GM03348 (cell line): ENCODE measurements at regions not wholly inside any gene's neighbourhood (a gene's known extent, or its start where the extent isn't known, plus 50 kb on each side); places are given as distances from the start of the nearest gene placed in this dataset.

Source experiments
- DNase-seq: peaks from one replicate; pipeline ENCODE4 v3.0.0; 2012; ENCODE audit warnings: low spot score

DNA sequence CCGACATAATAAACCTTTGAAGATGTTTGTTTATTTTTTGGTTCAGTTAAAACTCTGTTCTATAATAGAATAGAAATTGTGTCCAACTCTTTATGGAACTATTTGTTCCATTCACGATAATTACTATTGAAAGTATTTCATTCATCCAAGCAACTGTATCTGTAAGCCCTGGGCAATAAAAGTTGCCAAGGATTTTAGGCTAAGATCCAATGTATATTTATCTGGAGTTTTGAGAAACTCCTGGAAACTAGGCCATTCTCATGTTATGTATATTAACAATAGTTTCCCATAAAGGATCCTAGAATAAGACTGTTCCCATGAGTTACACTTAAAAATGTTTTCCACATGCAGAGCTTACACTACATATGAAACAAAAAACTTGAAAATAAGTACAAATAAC, 261.6 kb downstream of the SLITRK6 start:
- DNase-seq = no peak

GRCh38 chr13:85536706-85537105, 262.5 kb downstream of the SLITRK6 start:
- no peak for DNase-seq

DNA sequence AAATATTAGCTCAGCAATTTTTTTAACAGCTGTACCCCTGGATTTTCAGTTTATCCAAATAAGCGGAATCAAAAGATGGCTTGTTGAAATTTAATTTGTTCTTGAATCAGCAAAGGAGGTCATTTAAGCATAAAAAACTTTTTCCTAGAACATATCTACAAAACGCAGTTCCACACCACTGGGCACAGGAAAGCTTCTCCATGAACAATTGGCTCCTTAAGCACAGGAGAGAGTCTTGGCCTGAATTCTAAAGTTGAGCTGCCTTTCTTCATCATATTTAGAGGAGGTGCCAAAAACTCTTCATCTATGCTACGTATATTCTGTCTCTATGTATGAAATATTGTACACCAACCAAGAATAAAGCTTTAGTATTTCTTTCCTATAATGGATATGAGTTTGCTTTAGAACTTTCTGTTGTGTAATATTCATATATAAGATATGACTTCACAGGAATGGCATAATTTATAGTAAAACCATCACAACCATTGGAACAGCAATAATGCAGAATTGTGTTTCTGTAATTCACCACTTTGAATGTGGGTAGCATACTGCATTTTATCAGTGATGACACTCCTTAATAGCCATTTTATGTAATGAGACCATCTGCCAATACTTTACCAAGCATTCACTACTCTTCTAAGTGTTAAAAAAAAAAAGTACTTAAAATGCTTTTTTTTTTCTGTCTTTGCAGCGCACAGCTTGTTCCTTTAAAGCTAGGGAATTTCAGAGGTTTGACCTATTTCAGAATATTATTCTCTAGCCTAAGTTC, 263.7 kb downstream of the SLITRK6 start:
- DNase-seq = no peak

- DNase-seq = no peak
Observed at GRCh38 chr13:85533911-85534310, 265.3 kb downstream of the SLITRK6 start.

- no peak for DNase-seq
Observed at GRCh38 chr13:85529218-85529594, 270.0 kb downstream of the SLITRK6 start.

DNA sequence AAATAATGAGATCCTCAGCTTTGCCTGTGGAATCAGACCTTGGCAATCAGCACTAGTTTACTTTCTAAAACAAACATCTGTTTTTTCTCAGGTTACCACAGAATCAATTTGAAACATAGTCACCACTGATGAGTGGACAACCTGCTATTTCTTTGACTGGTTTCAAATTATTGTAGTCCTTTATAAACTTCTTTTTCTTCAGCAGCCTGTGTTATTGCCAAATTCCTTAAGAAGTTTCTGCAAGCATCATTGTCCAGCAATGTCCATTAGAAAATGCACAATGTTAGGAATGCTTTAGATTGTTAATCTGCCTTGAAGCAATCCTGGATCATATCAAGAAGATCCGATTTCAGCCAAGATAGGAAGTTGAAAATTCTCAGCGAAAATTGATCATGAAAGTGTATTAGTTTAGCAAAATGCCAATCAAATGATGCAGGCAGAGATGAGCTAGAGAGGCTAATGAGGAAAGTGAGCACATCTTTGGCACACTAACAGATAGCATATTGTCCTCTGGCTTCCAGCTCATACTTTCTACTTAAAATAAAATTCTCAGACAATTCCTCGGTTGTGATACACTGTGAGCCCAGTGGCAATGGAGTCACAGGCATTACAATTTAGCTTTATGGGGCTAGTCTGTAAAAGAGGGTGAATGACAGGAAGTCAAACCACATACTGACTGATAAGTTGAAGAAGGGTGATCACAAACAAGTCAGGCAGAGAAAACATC, 270.6 kb downstream of the SLITRK6 start:
- peak; percentile 12 for DNase-seq

DNA sequence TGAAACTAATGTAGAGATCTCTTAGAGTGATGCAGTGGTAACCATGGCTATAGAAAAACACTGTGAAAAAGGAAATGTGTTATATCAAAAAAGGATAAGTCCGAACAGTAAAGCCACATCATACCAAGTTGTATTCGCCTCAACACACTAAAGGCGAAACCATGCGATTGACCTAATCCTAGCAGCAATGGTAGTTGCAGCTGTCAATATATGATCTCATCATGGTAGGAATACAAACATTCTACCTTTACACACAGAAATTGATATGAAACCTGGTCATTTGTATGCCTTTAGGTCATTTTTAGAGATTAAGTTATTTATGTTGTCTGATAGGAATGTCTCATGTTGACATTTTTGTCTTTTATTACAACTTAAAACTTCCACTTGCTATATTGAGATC, 271.9 kb downstream of the SLITRK6 start:
- DNase-seq = no peak

DNA sequence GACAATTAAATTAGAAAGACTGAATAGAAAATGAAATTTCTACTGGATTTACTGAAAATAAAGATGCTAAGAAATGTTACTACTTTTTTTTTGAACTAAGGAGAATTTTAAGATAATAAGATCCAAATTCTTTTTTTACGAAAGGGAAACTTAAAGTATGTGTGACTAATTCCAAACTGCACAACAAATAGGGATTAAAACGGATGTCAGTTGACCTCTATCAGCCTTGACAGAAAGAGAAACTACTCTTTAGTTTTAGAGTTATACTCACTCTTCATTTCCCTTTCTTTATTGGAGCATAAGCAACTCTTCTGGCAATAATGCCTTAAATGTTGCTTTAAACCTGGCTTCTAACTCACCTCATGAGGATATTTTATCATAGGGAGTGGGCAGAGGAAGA, 273.8 kb downstream of the SLITRK6 start:
- DNase-seq = no peak

- no peak for DNase-seq
Observed at GRCh38 chr13:85521657-85522056, 277.6 kb downstream of the SLITRK6 start.

GRCh38 chr13:85520445-85520844, 278.8 kb downstream of the SLITRK6 start:
- DNase-seq = no peak

- DNase-seq = no peak
Observed at GRCh38 chr13:85519363-85519762, 279.9 kb downstream of the SLITRK6 start.

DNA sequence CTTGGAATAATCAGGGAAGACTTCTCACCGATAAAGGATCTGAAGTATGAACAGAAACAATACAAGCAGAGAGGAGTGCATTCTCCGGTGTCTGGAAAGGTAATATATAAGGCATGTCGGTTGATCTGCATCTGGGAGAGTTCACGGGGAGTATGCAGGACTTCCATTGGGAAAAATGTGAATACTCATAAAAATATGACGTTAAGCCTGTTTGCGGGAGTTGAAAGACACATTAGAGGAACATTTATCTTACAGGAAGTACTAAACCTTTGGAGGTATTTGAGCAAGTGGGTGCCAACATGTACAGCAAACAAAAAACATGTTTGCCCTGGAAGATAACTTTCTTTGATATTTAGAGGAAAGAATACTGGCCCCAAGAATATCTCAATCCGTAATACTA, 286.8 kb downstream of the SLITRK6 start:
- DNase-seq = no peak

- DNase-seq = peak; percentile 11
Observed at GRCh38 chr13:85509512-85509911, 289.7 kb downstream of the SLITRK6 start.

GRCh38 chr13:85508683-85509329, 290.4 kb downstream of the SLITRK6 start:
- no peak for DNase-seq

- peak; percentile 9 for DNase-seq
Observed at GRCh38 chr13:85503797-85504196, 295.4 kb downstream of the SLITRK6 start.

DNA sequence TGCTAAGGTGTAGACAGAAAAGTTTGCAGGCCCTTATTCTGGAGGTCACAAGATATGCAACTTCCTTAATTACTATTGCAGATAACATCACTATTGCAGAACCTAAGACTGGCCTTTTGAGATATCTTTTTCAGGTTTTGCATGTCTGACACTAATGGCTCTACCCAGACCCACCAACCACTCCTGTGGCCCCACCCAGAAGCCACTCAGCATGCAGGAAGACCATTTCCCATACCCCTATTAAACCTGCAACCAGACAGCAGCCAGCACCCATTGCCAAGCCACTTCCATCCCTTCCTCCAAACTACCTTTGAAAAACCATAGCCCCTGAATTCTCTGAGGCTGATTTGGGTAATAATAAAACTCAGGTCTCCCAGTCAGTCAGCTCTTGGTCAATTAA, 297.6 kb downstream of the SLITRK6 start:
- DNase-seq = no peak

- no peak for DNase-seq
Observed at GRCh38 chr13:85500696-85501256, 298.4 kb downstream of the SLITRK6 start.

GRCh38 chr13:85498774-85499173, 300.4 kb downstream of the SLITRK6 start:
- no peak for DNase-seq

DNA sequence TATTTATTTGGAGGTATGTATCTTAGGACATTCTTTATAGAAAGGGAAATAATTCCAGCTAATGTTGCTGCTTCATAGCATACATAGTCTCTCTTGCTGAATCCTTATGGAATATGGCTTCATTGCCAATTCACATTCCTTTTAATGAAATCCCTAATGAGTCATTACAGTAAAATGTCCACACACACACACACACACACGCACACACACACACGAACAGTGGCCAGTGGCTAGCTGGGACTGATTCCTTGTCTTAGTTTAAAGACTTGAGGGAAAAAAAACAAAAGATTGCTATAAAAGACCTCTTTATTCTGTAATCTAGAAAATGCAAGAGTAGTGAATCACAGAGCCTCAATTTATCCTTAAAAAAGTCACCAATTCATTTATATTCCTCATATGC, 301.6 kb downstream of the SLITRK6 start:
- DNase-seq = peak; percentile 48

GRCh38 chr13:85492283-85492682, 306.9 kb downstream of the SLITRK6 start:
- no peak for DNase-seq

- no peak for DNase-seq
Observed at GRCh38 chr13:85486663-85487062, 312.6 kb downstream of the SLITRK6 start.

DNA sequence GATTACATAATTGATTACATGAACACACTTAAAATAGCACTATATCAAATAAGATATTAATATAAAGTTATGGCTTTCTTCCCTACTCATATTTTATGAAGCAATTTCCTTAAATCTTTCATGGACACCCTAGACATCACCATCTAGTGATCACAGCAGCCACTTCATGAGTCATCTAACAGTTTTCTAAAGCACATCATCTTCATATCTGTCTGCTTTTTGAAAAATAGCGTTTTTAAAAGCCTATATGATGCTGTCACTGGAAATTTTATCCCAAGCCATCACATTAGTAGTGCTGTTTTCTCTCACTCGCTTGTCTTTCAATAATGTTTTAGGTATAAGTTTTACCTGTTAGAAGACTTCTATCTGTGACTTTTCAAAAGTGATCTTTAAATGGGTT, 326.1 kb downstream of the SLITRK6 start:
- no peak for DNase-seq

DNA sequence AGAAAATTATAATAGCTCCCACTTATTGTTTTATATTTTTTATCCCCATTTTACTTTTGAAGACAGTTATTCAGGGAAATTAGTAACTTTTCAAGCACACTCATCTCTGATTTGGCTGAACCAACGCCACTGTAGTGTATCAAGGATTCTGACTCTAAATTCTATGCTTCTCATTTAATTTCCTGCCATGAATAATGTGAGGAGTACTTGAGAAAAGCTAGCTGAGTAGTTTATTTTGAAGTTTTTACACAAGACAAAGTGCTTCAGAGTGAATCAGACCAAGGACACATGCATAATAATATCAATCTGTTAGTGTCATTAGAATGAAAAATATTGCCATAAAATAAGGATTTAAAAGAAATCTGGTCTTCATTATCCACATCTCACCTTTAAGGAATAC, 329.9 kb downstream of the SLITRK6 start:
- no peak for DNase-seq
